HG03558 (cell line): ENCODE measurements at regions not wholly inside any gene's neighbourhood (a gene's known extent, or its start where the extent isn't known, plus 50 kb on each side); places are given as distances from the start of the nearest gene placed in this dataset.

ENCODE experiments used
- ATAC-seq: cut with Tn5 transposase; IDR thresholded peaks from one replicate; pipeline ENCODE4 v1.9.1; 2021; ENCODE audit warnings: moderate number of reproducible peaks; ENCODE audit not compliant: unreplicated experiment; ENCODE audit errors: extremely low read depth

GRCh38 chr2:133713049-133713580 lies 144.9 kb upstream of the NCKAP5 start:
- no peak for ATAC-seq

DNA sequence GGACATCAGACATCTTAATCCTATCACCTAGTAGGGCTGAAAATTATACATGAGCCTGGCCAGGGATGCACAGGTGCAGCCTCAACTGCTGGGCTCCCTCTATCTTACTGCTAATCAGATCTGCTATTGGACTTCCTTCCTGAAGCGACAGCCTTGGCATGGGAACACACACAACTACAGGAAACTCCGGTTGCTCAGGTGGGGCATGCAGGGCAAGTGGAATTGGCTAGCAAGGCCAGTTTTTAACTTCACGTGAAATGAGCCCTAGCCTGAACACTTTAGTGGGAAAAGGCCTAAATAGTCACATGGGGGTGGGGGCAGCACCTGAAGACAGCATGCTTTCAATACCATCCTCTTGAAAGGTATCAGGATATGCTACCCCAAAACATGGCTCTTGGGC lies 147.9 kb upstream of the NCKAP5 start:
- ATAC-seq: no peak

- no peak for ATAC-seq
Observed at GRCh38 chr2:133717497-133717896, 149.2 kb upstream of the NCKAP5 start.

DNA sequence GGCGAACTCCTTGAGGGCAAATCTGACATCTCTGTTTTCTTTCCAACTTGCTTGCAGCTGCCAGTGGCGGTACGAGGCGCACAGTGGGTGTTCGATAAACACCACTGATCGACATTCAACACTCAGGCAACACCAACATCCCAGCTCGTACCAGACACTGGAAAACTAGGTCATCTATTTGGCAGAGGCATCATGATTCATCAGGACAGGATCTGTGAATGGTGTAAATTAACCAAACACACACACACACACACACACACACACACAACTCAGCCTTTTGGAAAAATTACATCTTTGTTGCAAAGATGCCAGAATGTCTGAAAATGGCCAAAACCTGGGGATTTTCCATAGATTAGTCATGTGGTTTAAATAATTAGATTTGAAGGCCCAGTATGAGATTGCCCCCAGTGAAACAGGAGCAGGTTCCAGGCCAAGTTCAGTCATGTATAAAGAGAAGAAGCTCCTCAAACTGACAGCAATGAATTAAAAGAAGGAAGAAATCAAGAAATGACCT lies 150.5 kb upstream of the NCKAP5 start:
- no peak for ATAC-seq

GRCh38 chr2:133720429-133720828 lies 152.2 kb upstream of the NCKAP5 start:
- ATAC-seq: no peak

GRCh38 chr2:133721118-133721517 lies 152.9 kb upstream of the NCKAP5 start:
- ATAC-seq: no peak

DNA sequence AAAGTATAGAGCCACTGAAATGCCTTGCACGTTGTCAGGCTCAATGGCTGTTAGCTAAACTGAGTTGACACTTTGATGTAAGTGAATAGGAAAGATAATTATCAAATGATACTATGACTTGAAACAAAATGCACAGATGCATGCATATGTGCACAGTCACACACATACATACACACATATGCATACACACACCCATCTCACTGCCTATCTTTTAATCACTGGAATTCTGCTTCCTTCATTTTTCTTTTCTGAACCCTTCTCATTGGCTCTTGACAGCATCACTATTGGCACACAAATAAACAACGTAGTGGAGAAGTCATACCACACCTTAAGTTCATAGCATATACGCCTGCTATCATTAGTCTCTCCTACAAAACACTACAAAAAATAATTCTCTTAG lies 154.9 kb upstream of the NCKAP5 start:
- ATAC-seq: no peak

DNA sequence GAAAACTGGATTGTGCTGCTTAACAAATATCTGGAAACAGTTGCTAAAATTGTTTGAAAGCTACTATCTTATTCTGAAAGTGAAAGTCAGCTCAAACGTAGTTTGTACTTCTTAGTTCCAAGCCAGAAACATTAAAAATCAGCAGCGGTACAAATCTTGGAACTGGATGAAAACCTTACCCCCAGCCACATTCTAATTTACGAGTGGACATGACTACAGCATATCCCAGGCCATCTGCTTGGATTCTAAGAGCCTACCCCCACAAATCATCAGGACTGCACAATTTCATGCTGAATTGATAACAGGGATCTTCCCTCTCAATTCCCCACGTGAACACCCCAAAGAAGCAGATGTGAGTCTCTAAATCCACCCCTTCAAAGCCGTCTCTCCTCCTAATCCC lies 158.7 kb upstream of the NCKAP5 start:
- no peak for ATAC-seq

GRCh38 chr2:133732059-133732458 lies 163.8 kb upstream of the NCKAP5 start:
- ATAC-seq: no peak

DNA sequence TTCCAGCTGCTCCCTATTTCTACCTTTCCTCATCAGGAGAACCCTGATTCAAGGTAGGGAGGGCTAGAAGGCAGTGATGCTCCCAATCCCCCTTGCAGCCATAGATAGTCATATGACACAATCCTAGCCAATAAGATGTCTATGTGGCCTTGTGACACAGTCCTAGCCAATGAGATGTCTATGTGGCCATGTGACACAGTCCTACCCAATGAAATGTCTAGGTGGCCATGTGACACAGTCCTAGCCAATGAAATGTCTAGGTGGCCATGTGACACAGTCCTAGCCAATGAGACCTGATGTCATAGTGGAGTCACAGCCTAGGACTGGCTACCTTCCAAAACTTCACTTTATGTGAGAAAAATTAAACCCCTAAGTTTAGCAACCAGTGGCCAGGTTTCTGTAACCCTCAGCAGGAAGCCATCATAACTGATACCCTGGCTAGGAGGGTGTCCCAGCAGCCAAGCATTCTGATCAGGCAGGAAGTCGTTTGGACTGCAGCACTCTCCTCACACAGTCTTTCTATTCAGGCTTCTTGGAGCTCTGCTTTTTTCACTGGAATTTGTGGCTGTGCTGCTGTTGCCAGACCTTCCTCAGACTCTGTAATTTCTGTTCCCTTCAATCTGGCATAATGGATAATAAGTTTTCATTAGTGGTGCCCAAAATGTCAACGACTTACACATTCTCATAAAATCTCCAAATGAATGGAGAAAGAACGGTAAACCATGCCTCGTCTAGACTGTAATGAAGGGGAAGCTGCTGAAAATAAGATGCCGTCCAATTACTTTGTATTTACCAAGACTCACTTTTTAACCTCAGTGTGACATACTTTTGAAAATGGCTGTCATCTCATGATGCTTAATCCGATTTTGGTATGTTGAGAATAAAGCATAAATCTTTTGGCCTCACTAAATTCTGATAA lies 165.0 kb upstream of the NCKAP5 start:
- no peak for ATAC-seq

GRCh38 chr2:133733901-133734255 lies 165.6 kb upstream of the NCKAP5 start:
- no peak for ATAC-seq

DNA sequence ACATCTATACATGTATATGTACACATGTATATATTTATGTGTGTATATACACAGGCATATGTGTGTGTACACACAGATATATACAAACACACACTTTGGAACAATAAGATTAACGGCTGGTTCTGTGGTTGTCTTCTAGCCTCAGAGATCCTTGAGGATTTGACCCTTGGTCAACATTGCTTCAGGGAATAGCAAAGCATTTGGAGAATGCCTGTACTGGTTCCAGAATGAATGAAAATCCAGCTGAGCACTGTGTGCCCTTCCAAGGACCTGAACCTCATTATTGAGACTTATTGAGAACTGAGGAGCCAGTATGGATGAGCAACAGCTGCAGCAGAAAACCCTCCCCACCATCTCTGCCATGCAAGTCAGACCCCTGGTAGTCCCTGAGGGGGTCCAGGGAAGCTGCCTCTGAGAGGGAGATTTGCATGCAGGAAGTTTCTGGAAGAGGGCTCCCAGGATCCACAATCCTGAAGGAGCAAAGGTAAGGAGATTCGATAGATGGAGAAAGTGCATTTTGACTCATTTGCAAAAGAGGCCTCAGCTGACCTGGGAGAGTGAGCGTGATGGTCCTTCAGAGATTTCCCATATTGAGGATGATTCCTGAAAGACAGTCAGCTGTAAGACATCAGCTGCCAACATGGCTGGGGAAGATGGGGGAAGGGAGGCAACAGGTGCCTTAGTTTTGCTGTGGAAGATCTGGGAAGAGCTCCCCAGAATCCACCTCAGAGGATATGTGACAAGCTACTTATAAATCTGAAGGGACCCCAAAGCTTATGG lies 166.6 kb upstream of the NCKAP5 start:
- ATAC-seq: no peak

- ATAC-seq: no peak
Observed at GRCh38 chr2:133736674-133737073, 168.4 kb upstream of the NCKAP5 start.

GRCh38 chr2:133737242-133737993 lies 169.2 kb upstream of the NCKAP5 start:
- no peak for ATAC-seq

DNA sequence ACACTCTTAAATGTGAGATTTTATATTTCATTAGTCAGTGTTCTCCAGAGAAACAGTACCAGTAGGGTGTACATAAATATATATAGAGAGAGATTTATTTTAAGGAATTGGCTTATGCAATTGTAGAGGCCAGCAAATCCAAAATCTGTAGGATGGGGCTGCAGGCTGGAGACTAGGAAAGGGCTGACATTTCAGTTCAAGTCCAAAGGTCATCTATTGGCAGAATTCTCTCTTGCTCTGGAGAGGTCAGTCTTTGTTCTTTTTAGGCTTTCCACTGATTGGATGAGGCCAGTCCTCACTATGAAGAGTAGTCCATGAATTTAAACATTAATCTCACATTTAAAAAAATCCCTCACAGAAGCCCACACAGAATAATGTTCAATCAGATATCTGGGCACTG lies 170.8 kb upstream of the NCKAP5 start:
- no peak for ATAC-seq

DNA sequence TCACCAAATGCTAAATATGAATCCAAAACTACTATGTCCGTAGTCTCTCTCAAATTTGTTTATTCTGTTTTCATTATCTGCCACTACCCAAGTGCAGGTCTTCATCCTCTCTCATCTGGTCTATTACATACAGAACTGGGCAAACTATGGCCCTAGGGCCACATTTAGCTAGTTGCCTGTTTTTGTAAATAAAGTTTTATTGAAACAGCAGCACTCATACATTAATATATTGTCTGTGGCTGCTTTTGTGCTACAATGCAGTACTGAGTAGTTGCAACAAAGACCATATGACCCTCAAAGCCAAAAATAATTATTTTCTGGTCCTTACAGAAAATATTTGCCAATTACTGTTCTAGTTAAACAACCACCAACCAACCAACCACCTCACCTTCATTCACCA lies 172.2 kb upstream of the NCKAP5 start:
- no peak for ATAC-seq

DNA sequence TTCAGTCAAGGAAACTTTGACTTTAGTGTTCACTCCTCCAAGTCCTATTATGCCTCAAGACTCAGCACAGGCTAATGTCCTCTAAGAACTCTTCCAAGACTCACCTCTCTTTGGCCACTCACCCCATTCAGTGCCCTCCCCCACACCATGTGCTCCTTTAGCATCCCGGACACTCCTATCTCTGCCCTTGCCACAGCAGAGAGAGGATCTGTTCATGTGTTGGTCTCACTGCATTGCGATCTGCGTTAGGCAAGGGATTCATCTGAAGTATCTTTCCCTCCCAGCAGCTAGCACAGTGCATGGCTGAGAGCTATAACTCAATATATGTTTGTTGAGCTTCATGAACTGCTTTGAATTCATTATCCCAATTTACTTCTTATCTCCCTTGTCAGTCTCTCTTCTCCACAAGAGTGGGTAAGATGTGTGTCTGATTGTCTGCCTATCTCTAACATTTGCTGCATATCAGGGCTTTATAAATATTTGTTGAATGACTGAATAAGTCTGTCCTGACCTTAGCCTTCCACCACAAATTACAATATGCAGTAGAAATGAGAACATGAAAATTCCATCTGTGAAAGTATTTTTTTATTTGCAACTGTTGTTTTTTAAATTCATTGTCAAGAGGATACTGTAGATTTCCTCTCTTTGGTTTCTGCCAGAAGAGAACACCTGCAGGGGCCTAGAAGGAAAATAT lies 179.9 kb upstream of the NCKAP5 start:
- no peak for ATAC-seq

DNA sequence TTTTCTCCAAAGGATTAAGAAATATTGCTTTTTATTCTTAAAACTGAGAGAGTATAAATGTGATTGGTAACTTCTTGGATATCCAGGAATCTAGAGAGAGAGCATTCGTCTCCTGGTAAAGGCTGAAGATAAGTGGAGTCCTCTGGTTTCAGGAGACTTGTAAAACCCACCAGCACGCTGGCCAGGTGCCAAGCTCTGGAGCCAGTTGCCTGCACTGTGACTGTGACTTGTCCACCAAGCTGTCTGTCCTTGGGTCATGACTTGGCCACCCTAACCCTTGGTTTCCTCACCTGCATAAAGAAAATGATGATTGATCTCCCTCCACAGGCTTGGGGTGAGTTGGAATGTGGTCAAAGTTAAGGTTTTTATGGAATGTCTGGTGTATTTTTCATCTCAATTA lies 185.4 kb upstream of the NCKAP5 start:
- ATAC-seq: no peak

DNA sequence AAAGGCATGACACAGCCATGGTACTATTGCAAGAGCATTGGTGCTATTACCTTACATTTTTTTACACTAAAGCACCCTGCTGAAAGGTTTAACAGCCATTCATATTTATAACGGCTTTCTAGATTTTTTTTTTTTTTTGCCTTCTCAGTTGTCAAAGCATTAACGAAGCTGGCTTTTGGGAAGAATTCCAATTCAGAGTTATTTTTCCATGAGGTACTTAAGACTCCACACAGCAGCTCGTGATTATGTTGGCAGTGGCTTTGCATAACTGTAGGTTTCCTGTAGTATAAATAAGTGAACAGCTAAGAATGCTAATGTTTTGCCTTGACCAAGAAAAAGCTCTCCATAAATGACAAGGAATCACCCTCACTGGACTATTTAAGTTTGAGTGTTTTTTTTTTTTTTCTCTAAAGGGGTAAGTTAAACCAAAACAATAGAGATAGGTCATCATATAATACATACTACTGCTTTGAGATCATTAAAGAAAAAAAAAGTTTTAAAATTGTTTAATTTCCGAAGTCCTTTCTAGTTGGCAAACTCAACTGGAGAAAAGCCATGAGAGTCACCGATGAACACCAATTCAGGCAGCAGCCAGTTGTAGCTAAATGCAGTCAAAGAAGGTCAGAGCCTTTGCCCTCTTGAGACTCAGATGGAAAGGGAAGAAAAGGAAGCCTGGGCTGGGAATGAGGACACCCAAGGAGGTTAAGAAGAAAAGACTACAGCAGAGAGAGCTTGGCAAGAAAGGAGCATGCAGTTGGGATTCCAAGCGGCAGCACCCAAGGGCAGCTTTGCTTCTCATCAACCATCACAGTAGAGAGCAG lies 187.4 kb upstream of the NCKAP5 start:
- no peak for ATAC-seq
